HFFc6 (cell line): ENCODE measurements at regions not wholly inside any gene's neighbourhood (a gene's known extent, or its start where the extent isn't known, plus 50 kb on each side); places are given as distances from the start of the nearest gene placed in this dataset.

Experiments used
- DNase-seq: peaks from one replicate; pipeline ENCODE4 v3.0.0-alpha.2; 2018
- H3K27ac Mint-ChIP-seq: 2 replicates; pipeline ENCODE4 v1.8.0; 2020; ENCODE audit warnings: mild to moderate bottlenecking, mixed read lengths
- H3K27me3 Mint-ChIP-seq: 2 replicates; pipeline ENCODE4 v1.8.0; 2021; ENCODE audit warnings: mild to moderate bottlenecking, moderate library complexity, mixed read lengths; ENCODE audit not compliant: insufficient read depth
- H3K36me3 Mint-ChIP-seq: 2 replicates; pipeline ENCODE4 v1.8.0; 2021; ENCODE audit warnings: low read depth, mixed read lengths
- H3K4me1 Mint-ChIP-seq: 2 replicates; pipeline ENCODE4 v1.8.0; 2020; ENCODE audit warnings: low read depth, mixed read lengths
- H3K4me3 Mint-ChIP-seq: 2 replicates; pipeline ENCODE4 v1.8.0; 2020; ENCODE audit warnings: mild to moderate bottlenecking, moderate library complexity, mixed read lengths
- H3K9me3 Mint-ChIP-seq: 2 replicates; pipeline ENCODE4 v1.8.0; 2020; ENCODE audit warnings: mild to moderate bottlenecking, mixed read lengths
- CTCF ChIP-seq: fragments of 200-600 bp; sonication (generic); IDR thresholded peaks from 2 replicates; pipeline ENCODE4 v1.5.0; 2021; ENCODE audit warnings: antibody characterized with exemption, mild to moderate bottlenecking

GRCh38 chr4:71126719-71127118 lies 133.3 kb downstream of the DCK start:
- no peak for TF ChIP-seq CTCF
- peak; percentile 97 for DNase-seq
- Mint-ChIP-seq H3K4me3 (peak overlapping the region; percentile 77), H3K4me1 (peaks cover 72% of the 10 kb centered on the region), H3K27ac (peak overlapping the region; percentile 96), H3K27me3 (no peaks in the 10 kb centered on the region; the same call in 1 of the 2 replicates), H3K9me3 (peaks cover 4% of the 10 kb centered on the region), H3K36me3 (peaks cover 22% of the 10 kb centered on the region)

GRCh38 chr4:71130827-71131603 lies 137.6 kb downstream of the DCK start:
- peak; percentile 85 for DNase-seq
- Mint-ChIP-seq H3K36me3 (peaks cover 12% of the 10 kb centered on the region; the same call in 1 of the 2 replicates), H3K27ac (peak overlapping the region; percentile 98), H3K9me3 (no peaks in the 10 kb centered on the region), H3K27me3 (no peaks in the 10 kb centered on the region), H3K4me1 (peaks cover 82% of the 10 kb centered on the region), H3K4me3 (peak overlapping the region; percentile 91)
- peak; percentile 55; the same call in 1 of the 2 replicates for TF ChIP-seq CTCF

- no peak for TF ChIP-seq CTCF
These were observed 139.0 kb downstream of the DCK start for GRCh38 chr4:71132486-71132885.

GRCh38 chr4:71133491-71133890 lies 140.0 kb downstream of the DCK start:
- H3K36me3 Mint-ChIP-seq: 0 out of 2 replicates have a peak, but pooled peaks cover 4% of the 10 kb centered on the region
- H3K27me3 Mint-ChIP-seq: no peaks in the 10 kb centered on the region
- no peak for TF ChIP-seq CTCF
- H3K9me3 Mint-ChIP-seq: no peaks in the 10 kb centered on the region
- H3K4me3 Mint-ChIP-seq: no peak overlapping the region
- peak overlapping the region; percentile 64 for H3K27ac Mint-ChIP-seq
- DNase-seq: no peak
- H3K4me1 Mint-ChIP-seq: peaks cover 66% of the 10 kb centered on the region

More at GRCh38 chr4:71132486-71132885, 139.0 kb downstream of the DCK start:
- no peaks in the 10 kb centered on the region for H3K9me3 Mint-ChIP-seq
- peaks cover 74% of the 10 kb centered on the region for H3K4me1 Mint-ChIP-seq
- peak overlapping the region; percentile 45 for H3K4me3 Mint-ChIP-seq
- H3K36me3 Mint-ChIP-seq: peaks cover 12% of the 10 kb centered on the region; the same call in 1 of the 2 replicates
- DNase-seq: peak; percentile 46
- no peaks in the 10 kb centered on the region for H3K27me3 Mint-ChIP-seq
- peak overlapping the region; percentile 98 for H3K27ac Mint-ChIP-seq

GRCh38 chr4:71136071-71136470 lies 142.6 kb downstream of the DCK start:
- Mint-ChIP-seq H3K36me3 (no peaks in the 10 kb centered on the region), H3K9me3 (no peaks in the 10 kb centered on the region), H3K4me3 (no peak overlapping the region), H3K27me3 (no peaks in the 10 kb centered on the region), H3K27ac (no peak overlapping the region), H3K4me1 (peaks cover 41% of the 10 kb centered on the region)
- no peak for TF ChIP-seq CTCF
- DNase-seq: no peak
